GM23248 (cell line): ENCODE measurements at regions not wholly inside any gene's neighbourhood (a gene's known extent, or its start where the extent isn't known, plus 50 kb on each side); places are given as distances from the start of the nearest gene placed in this dataset.
"Not testable (repeated sequence)": the region's sequence is repeated elsewhere in the genome, so short reads cannot be mapped to it uniquely, and the experiment has no call there.

Source experiments
- EZH2 ChIP-seq: fragments of 200-600 bp; sonication (generic); IDR thresholded peaks from 2 replicates; pipeline ENCODE4 v1.6.1; 2018; ENCODE audit warnings: antibody characterized with exemption, mild to moderate bottlenecking; ENCODE audit not compliant: insufficient read depth, poor library complexity, severe bottlenecking
- EZH2phosphoT487 ChIP-seq: fragments of 200-600 bp; sonication (generic); IDR thresholded peaks from 2 replicates; pipeline ENCODE4 v1.6.1; 2018; ENCODE audit warnings: antibody characterized with exemption, moderate library complexity, mild to moderate bottlenecking, low read depth; ENCODE audit not compliant: insufficient read depth

- TF ChIP-seq EZH2, EZH2phosphoT487: not testable (repeated sequence)
Observed at GRCh38 chr18:30672439-30672838, 370.1 kb downstream of the DSC3 start.
